Breast epithelium (tissue), 3 donors: ENCODE measurements at regions not wholly inside any gene's neighbourhood (a gene's known extent, or its start where the extent isn't known, plus 50 kb on each side); places are given as distances from the start of the nearest gene placed in this dataset.

ENCODE experiments used
- POLR2A ChIP-seq: fragments of 450-650 bp; IDR thresholded peaks from one replicate; pipeline ENCODE4 v1.6.1; 2016; ENCODE audit warnings: antibody characterized with exemption, mild to moderate bottlenecking, moderate library complexity
- POLR2AphosphoS5 ChIP-seq, 3 donors: sonication (generic); formaldehyde crosslinking; IDR thresholded peaks; one replicate each; pipeline ENCODE4 v1.6.1; 2017; ENCODE audit warnings: antibody characterized with exemption in 3 of 3
- TF ChIP-seq, protein P1 (sequence below), 3 donors: fragments of 450-650 bp; IDR thresholded peaks; one replicate each; pipeline ENCODE4 v1.5.1; 2016 to 2017; ENCODE audit warnings: antibody characterized with exemption in 3 of 3, mild to moderate bottlenecking in 3 of 3, moderate library complexity in 3 of 3

DNA sequence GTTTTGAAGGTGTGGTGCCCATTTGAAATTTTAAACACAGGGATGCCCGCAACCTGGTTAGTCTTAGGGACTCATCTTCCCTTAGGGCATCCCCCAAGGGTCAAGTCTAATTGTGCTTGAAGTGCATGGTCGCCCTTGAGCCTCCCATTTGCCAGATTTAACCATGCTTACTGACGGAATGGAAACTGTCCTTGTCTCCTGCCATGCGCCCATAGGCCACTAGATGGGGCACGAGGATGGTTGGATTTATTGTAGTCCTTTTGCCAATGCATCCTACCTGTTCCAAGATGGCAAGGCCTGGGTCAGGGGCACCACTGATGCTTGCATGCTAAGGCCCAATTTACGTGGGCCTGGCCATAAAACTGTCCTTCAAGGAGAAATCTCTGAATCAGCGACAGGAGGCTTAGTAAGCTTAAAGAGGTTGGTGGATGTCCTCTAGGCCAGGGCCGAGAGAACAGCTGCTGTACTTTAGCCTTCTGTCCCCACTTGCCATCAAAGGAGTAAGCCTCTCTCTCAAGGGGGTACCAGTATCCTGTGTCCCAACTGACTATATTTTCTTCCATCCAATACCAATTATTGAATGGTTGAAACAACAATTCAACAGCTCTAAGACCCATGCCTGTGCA lies 355.4 kb downstream of the OTOL1 start:
- TF ChIP-seq POLR2A (no peak), POLR2AphosphoS5 (IDR thresholded peaks at IDR 0.05) (no peak)
- TF ChIP-seq, protein P1, sequence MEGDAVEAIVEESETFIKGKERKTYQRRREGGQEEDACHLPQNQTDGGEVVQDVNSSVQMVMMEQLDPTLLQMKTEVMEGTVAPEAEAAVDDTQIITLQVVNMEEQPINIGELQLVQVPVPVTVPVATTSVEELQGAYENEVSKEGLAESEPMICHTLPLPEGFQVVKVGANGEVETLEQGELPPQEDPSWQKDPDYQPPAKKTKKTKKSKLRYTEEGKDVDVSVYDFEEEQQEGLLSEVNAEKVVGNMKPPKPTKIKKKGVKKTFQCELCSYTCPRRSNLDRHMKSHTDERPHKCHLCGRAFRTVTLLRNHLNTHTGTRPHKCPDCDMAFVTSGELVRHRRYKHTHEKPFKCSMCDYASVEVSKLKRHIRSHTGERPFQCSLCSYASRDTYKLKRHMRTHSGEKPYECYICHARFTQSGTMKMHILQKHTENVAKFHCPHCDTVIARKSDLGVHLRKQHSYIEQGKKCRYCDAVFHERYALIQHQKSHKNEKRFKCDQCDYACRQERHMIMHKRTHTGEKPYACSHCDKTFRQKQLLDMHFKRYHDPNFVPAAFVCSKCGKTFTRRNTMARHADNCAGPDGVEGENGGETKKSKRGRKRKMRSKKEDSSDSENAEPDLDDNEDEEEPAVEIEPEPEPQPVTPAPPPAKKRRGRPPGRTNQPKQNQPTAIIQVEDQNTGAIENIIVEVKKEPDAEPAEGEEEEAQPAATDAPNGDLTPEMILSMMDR (IDR thresholded peaks at IDR 0.05) = peak; percentile 43 to 56 (median 45)
